Activated CD4-positive, alpha-beta T cell treated with anti-CD3 and anti-CD28 coated beads, Interleukin-2, amount 50 U/mL, for 16 hours (primary cell): ENCODE measurements at regions not wholly inside any gene's neighbourhood (a gene's known extent, or its start where the extent isn't known, plus 50 kb on each side); places are given as distances from the start of the nearest gene placed in this dataset.

Experiments
- DNase-seq: peaks from one replicate; pipeline ENCODE4 v3.0.0-alpha.2; 2020

- no peak for DNase-seq
Observed at GRCh38 chr6:22670605-22671004, 101.2 kb downstream of the HDGFL1 start.

GRCh38 chr6:22673474-22673873 lies 104.1 kb downstream of the HDGFL1 start:
- DNase-seq = no peak

GRCh38 chr6:22680950-22681349 lies 111.6 kb downstream of the HDGFL1 start:
- no peak for DNase-seq

- DNase-seq = no peak
Observed at GRCh38 chr6:22681761-22682160, 112.4 kb downstream of the HDGFL1 start.

- DNase-seq = no peak
Observed at GRCh38 chr6:22682979-22683378, 113.6 kb downstream of the HDGFL1 start.

GRCh38 chr6:22690446-22690845 lies 121.1 kb downstream of the HDGFL1 start:
- DNase-seq = no peak

GRCh38 chr6:22694092-22694724 lies 124.8 kb downstream of the HDGFL1 start:
- DNase-seq = no peak

GRCh38 chr6:22696481-22696880 lies 127.1 kb downstream of the HDGFL1 start:
- DNase-seq = no peak

GRCh38 chr6:22697306-22697705 lies 127.9 kb downstream of the HDGFL1 start:
- no peak for DNase-seq

- DNase-seq = no peak
Observed at GRCh38 chr6:22699151-22699550, 129.8 kb downstream of the HDGFL1 start.

GRCh38 chr6:22706651-22707050 lies 137.3 kb downstream of the HDGFL1 start:
- DNase-seq = no peak

GRCh38 chr6:22708469-22708868 lies 139.1 kb downstream of the HDGFL1 start:
- DNase-seq = no peak

- no peak for DNase-seq
Observed at GRCh38 chr6:22709803-22710202, 140.4 kb downstream of the HDGFL1 start.

- no peak for DNase-seq
Observed at GRCh38 chr6:22716721-22717120, 147.4 kb downstream of the HDGFL1 start.

GRCh38 chr6:22717915-22718314 lies 148.5 kb downstream of the HDGFL1 start:
- DNase-seq = no peak

GRCh38 chr6:22722913-22723312 lies 153.5 kb downstream of the HDGFL1 start:
- no peak for DNase-seq

- DNase-seq = no peak
Observed at GRCh38 chr6:22726966-22727365, 157.6 kb downstream of the HDGFL1 start.

- no peak for DNase-seq
Observed at GRCh38 chr6:22727710-22728109, 158.3 kb downstream of the HDGFL1 start.

- DNase-seq = no peak
Observed at GRCh38 chr6:22732176-22732970, 163.0 kb downstream of the HDGFL1 start.

GRCh38 chr6:22736740-22737139 lies 167.4 kb downstream of the HDGFL1 start:
- DNase-seq = no peak

GRCh38 chr6:22737331-22737730 lies 168.0 kb downstream of the HDGFL1 start:
- DNase-seq = no peak

- no peak for DNase-seq
Observed at GRCh38 chr6:22738194-22738593, 168.8 kb downstream of the HDGFL1 start.

- no peak for DNase-seq
Observed at GRCh38 chr6:22747571-22747970, 178.2 kb downstream of the HDGFL1 start.

- no peak for DNase-seq
Observed at GRCh38 chr6:22748681-22749080, 179.3 kb downstream of the HDGFL1 start.

GRCh38 chr6:22749696-22750095 lies 180.3 kb downstream of the HDGFL1 start:
- DNase-seq = no peak
